SK-N-DZ (cell line): ENCODE measurements at regions not wholly inside any gene's neighbourhood (a gene's known extent, or its start where the extent isn't known, plus 50 kb on each side); places are given as distances from the start of the nearest gene placed in this dataset.

Experiments used
- DNase-seq: peaks from one replicate; pipeline ENCODE4 v3.0.0-alpha.2; 2015; ENCODE audit warnings: low spot score

GRCh38 chr18:68467329-68467728 is 247.6 kb downstream of the TMX3 start:
- no peak for DNase-seq

- no peak for DNase-seq
Measured at GRCh38 chr18:68466672-68467071, 248.2 kb downstream of the TMX3 start.

- DNase-seq: no peak
Measured at GRCh38 chr18:68462766-68463165, 252.1 kb downstream of the TMX3 start.

- DNase-seq: no peak
Measured at GRCh38 chr18:68462148-68462547, 252.8 kb downstream of the TMX3 start.

- DNase-seq: no peak
Measured at GRCh38 chr18:68461481-68462018, 253.4 kb downstream of the TMX3 start.

- no peak for DNase-seq
Measured at GRCh38 chr18:68459968-68460367, 254.9 kb downstream of the TMX3 start.

GRCh38 chr18:68456985-68457384 is 257.9 kb downstream of the TMX3 start:
- DNase-seq: no peak

- DNase-seq: no peak
Measured at GRCh38 chr18:68455229-68455603, 259.7 kb downstream of the TMX3 start.

- DNase-seq: no peak
Measured at GRCh38 chr18:68454511-68455228, 260.2 kb downstream of the TMX3 start.

- no peak for DNase-seq
Measured at GRCh38 chr18:68449292-68449691, 265.6 kb downstream of the TMX3 start.

- no peak for DNase-seq
Measured at GRCh38 chr18:68448736-68449135, 266.2 kb downstream of the TMX3 start.

- DNase-seq: no peak
Measured at GRCh38 chr18:68447286-68447685, 267.6 kb downstream of the TMX3 start.

- DNase-seq: peak; percentile 57
Measured at GRCh38 chr18:68445668-68446426, 269.1 kb downstream of the TMX3 start.

- DNase-seq: no peak
Measured at GRCh38 chr18:68445136-68445535, 269.8 kb downstream of the TMX3 start.

GRCh38 chr18:68441241-68441640 is 273.7 kb downstream of the TMX3 start:
- peak; percentile 41 for DNase-seq

GRCh38 chr18:68440433-68440832 is 274.5 kb downstream of the TMX3 start:
- no peak for DNase-seq

- no peak for DNase-seq
Measured at GRCh38 chr18:68439642-68440041, 275.3 kb downstream of the TMX3 start.

GRCh38 chr18:68438983-68439382 is 275.9 kb downstream of the TMX3 start:
- no peak for DNase-seq

GRCh38 chr18:68438536-68438935 is 276.4 kb downstream of the TMX3 start:
- no peak for DNase-seq

- DNase-seq: no peak
Measured at GRCh38 chr18:68436485-68436884, 278.4 kb downstream of the TMX3 start.

- no peak for DNase-seq
Measured at GRCh38 chr18:68435581-68435980, 279.3 kb downstream of the TMX3 start.

GRCh38 chr18:68431922-68432198 is 283.0 kb downstream of the TMX3 start:
- DNase-seq: no peak
